H9 (cell line): ENCODE measurements at regions not wholly inside any gene's neighbourhood (a gene's known extent, or its start where the extent isn't known, plus 50 kb on each side); places are given as distances from the start of the nearest gene placed in this dataset.
"Not testable (repeated sequence)": the region's sequence is repeated elsewhere in the genome, so short reads cannot be mapped to it uniquely, and the experiment has no call there.

Experiments used
- DNase-seq: peaks from one replicate; pipeline ENCODE4 v3.0.0-alpha.2; 2017
- H2AFZ ChIP-seq: one replicate; pipeline ENCODE4 v1.6.1; 2013; ENCODE audit warnings: mild to moderate bottlenecking, low read length, control low read depth, moderate library complexity
- H2AK5ac ChIP-seq: 2 replicates; pipeline ENCODE4 v1.6.1; 2013; ENCODE audit warnings: low read length, control low read depth, mixed read lengths; ENCODE audit not compliant: insufficient read length
- H2BK120ac ChIP-seq: one replicate; pipeline ENCODE4 v1.6.1; 2013; ENCODE audit warnings: low read depth, mild to moderate bottlenecking, low read length, control low read depth, inconsistent platforms; ENCODE audit not compliant: poor library complexity, severe bottlenecking
- H2BK12ac ChIP-seq: 2 replicates; pipeline ENCODE4 v1.6.1; 2013; ENCODE audit warnings: low read length, control low read depth, mixed read lengths, low read depth; ENCODE audit not compliant: insufficient read length
- H2BK15ac ChIP-seq: 2 replicates; pipeline ENCODE4 v1.6.1; 2013; ENCODE audit warnings: low read depth, low read length, control low read depth
- H2BK20ac ChIP-seq: one replicate; pipeline ENCODE4 v1.6.1; 2013; ENCODE audit warnings: low read depth, mild to moderate bottlenecking, low read length, control low read depth, inconsistent platforms; ENCODE audit not compliant: poor library complexity, severe bottlenecking
- H2BK5ac ChIP-seq: 2 replicates; pipeline ENCODE4 v1.6.1; 2013; ENCODE audit warnings: low read length, control low read depth, mixed read lengths; ENCODE audit not compliant: insufficient read length
- H3K14ac ChIP-seq: 2 replicates; pipeline ENCODE4 v1.6.1; 2013; ENCODE audit warnings: low read length, control low read depth; ENCODE audit not compliant: insufficient read depth
- H3K18ac ChIP-seq: 2 replicates; pipeline ENCODE4 v1.6.1; 2013; ENCODE audit warnings: low read depth, mild to moderate bottlenecking, mixed read lengths, low read length, control low read depth; ENCODE audit not compliant: insufficient read length
- H3K23ac ChIP-seq: 2 replicates; pipeline ENCODE4 v1.6.1; 2013; ENCODE audit warnings: low read length, control low read depth, mixed read lengths, low read depth; ENCODE audit not compliant: insufficient read length
- H3K23me2 ChIP-seq: 2 replicates; pipeline ENCODE4 v1.6.1; 2013; ENCODE audit warnings: low read depth, mild to moderate bottlenecking, mixed read lengths, low read length, control low read depth; ENCODE audit not compliant: insufficient read length, poor library complexity, severe bottlenecking
- H3K27ac ChIP-seq: 2 replicates; pipeline ENCODE4 v1.5.1; 2013; ENCODE audit warnings: low read length, control low read depth, mixed read lengths, low read depth; ENCODE audit not compliant: insufficient read length
- H3K27me3 ChIP-seq: 2 replicates; pipeline ENCODE4 v1.6.1; 2013; ENCODE audit warnings: low read length, control low read depth, inconsistent platforms; ENCODE audit not compliant: insufficient read depth
- H3K4ac ChIP-seq: 2 replicates; pipeline ENCODE4 v1.6.1; 2013; ENCODE audit warnings: low read depth, mild to moderate bottlenecking, control low read depth, inconsistent platforms, low read length, moderate library complexity
- H3K4me1 ChIP-seq: 2 replicates; pipeline ENCODE4 v1.6.1; 2013; ENCODE audit warnings: low read length, control low read depth, inconsistent platforms; ENCODE audit not compliant: insufficient read depth
- H3K4me2 ChIP-seq: 2 replicates; pipeline ENCODE4 v1.6.1; 2013; ENCODE audit warnings: low read length, control low read depth, mixed read lengths; ENCODE audit not compliant: insufficient read length, insufficient read depth
- H3K56ac ChIP-seq: 2 replicates; pipeline ENCODE4 v1.6.1; 2013; ENCODE audit warnings: low read depth, mild to moderate bottlenecking, mixed read lengths, low read length, control low read depth; ENCODE audit not compliant: insufficient read length
- H3K79me1 ChIP-seq: 2 replicates; pipeline ENCODE4 v1.6.1; 2013; ENCODE audit warnings: low read depth, mild to moderate bottlenecking, moderate library complexity, low read length, control low read depth, inconsistent platforms; ENCODE audit not compliant: insufficient read depth, poor library complexity, severe bottlenecking
- H3K79me2 ChIP-seq: 2 replicates; pipeline ENCODE4 v1.6.1; 2013; ENCODE audit warnings: low read length, control low read depth, inconsistent platforms; ENCODE audit not compliant: insufficient read depth
- H3K9ac ChIP-seq: 2 replicates; pipeline ENCODE4 v1.6.1; 2013; ENCODE audit warnings: low read length, control low read depth, mixed read lengths; ENCODE audit not compliant: insufficient read length; ENCODE audit errors: extremely low read depth
- H3K9me3 ChIP-seq: one replicate; pipeline ENCODE4 v1.6.1; 2013; ENCODE audit warnings: low read depth, low read length, inconsistent platforms; ENCODE audit not compliant: control insufficient read depth
- H3T11ph ChIP-seq: one replicate; pipeline ENCODE4 v1.6.1; 2013; ENCODE audit warnings: mild to moderate bottlenecking, low read length, control low read depth, inconsistent platforms
- H4K20me1 ChIP-seq: one replicate; pipeline ENCODE4 v1.6.1; 2013; ENCODE audit not compliant: control insufficient read depth, insufficient read length, insufficient read depth
- H4K5ac ChIP-seq: 2 replicates; pipeline ENCODE4 v1.6.1; 2013; ENCODE audit warnings: low read depth, mild to moderate bottlenecking, mixed read lengths, low read length, control low read depth; ENCODE audit not compliant: insufficient read length
- H4K8ac ChIP-seq: replicated peaks from 2 replicates; pipeline ENCODE4 v1.6.1; 2013; ENCODE audit warnings: low read length, control low read depth, mixed read lengths, low read depth; ENCODE audit not compliant: insufficient read length
- H4K91ac ChIP-seq: 2 replicates; pipeline ENCODE4 v1.6.1; 2013; ENCODE audit warnings: low read depth, mild to moderate bottlenecking, moderate library complexity, mixed read lengths, low read length, control low read depth; ENCODE audit not compliant: insufficient read length
- H3K27ac Mint-ChIP-seq, 3 experiments: 2 replicates in 2 of 3; 3 replicates in 1 of 3; pipeline ENCODE4 v1.8.0; 2020 to 2021; ENCODE audit warnings: mixed read lengths in 3 of 3, mild to moderate bottlenecking in 1 of 3, moderate library complexity in 1 of 3
- H3K27me3 Mint-ChIP-seq: 2 replicates; pipeline ENCODE4 v1.8.0; 2021; ENCODE audit warnings: low read depth, mild to moderate bottlenecking, moderate library complexity, mixed read lengths
- H3K36me3 Mint-ChIP-seq, 3 experiments: 2 replicates in 2 of 3; 3 replicates in 1 of 3; pipeline ENCODE4 v1.8.0; 2020 to 2021; ENCODE audit warnings: low read depth in 3 of 3, mixed read lengths in 3 of 3; ENCODE audit not compliant: insufficient read depth in 1 of 3
- H3K4me1 Mint-ChIP-seq, 2 experiments: 2 replicates each; pipeline ENCODE4 v1.8.0; 2020; ENCODE audit warnings: mixed read lengths in 2 of 2
- H3K4me3 Mint-ChIP-seq, 2 experiments: 2 replicates in 1 of 2; 3 replicates in 1 of 2; pipeline ENCODE4 v1.8.0; 2020 to 2021; ENCODE audit warnings: mild to moderate bottlenecking in 2 of 2, mixed read lengths in 2 of 2, moderate library complexity in 1 of 2
- H3K9me3 Mint-ChIP-seq, 2 experiments: 2 replicates in 1 of 2; 3 replicates in 1 of 2; pipeline ENCODE4 v1.8.0; 2020; ENCODE audit warnings: mild to moderate bottlenecking in 2 of 2, mixed read lengths in 2 of 2, moderate library complexity in 1 of 2
- CTCF ChIP-seq: fragments of 200-600 bp; sonication (generic); conservative IDR thresholded peaks from 3 replicates; pipeline ENCODE4 v1.8.0; 2021; ENCODE audit warnings: antibody characterized with exemption, mild to moderate bottlenecking
- WGBS: extraction: QIAGEN DNeasy Blood & Tissue Kit; methylation state at CpG from one replicate; pipeline ENCODE4 v1.1.7; 2013; ENCODE audit warnings: missing lambda C conversion rate, low lambda C conversion rate, mixed read lengths; ENCODE audit not compliant: insufficient read length; ENCODE audit errors: extremely low coverage; 5-methylcytosine and 5-hydroxymethylcytosine counted together

DNA sequence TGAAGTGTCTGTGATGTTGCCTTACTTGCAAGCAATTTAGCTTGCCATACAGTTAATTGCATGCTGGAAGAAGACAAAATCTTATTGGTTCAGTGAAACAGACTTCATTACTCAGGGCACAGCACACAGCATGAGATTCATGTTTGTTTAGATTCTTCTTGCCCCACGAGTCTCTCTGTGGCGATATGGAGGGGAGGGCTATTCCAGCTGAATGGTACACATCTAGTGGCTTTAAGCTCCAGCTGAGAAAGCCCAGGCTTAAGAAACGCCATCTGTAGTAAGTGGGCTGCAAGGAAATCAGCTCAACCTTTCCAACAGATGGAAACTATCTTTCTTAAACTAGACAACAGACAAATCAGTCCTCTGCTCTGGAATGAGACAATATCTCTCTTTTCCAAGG, 1022.0 kb downstream of the NCAM2 start:
- H2BK5ac ChIP-seq, result no peak overlapping the region
- H3K23me2 ChIP-seq, result no peaks in the 10 kb centered on the region
- H3K79me1 ChIP-seq, result no peaks in the 10 kb centered on the region
- no peak overlapping the region for H2AK5ac ChIP-seq
- H3K56ac ChIP-seq, result no peak overlapping the region
- H3K9ac ChIP-seq, result no peak overlapping the region
- no peak overlapping the region for H2BK120ac ChIP-seq
- H4K8ac ChIP-seq, result no peak overlapping the region
- H3K27ac Mint-ChIP-seq, result no peak overlapping the region
- no peak overlapping the region for H3T11ph ChIP-seq
- no peaks in the 10 kb centered on the region for H3K27me3 ChIP-seq
- H3K18ac ChIP-seq, result no peak overlapping the region
- H2BK20ac ChIP-seq, result no peak overlapping the region
- no peak overlapping the region for H4K91ac ChIP-seq
- no peaks in the 10 kb centered on the region for H3K4me1 ChIP-seq
- no CpG with 5 or more reads among the region's 3 CpGs for WGBS
- H3K27ac ChIP-seq, result no peak overlapping the region
- no peak overlapping the region for H3K4me2 ChIP-seq
- no peak overlapping the region for H3K4me3 Mint-ChIP-seq
- TF ChIP-seq CTCF, result no peak
- no peak overlapping the region for H3K14ac ChIP-seq
- no peaks in the 10 kb centered on the region for H3K79me2 ChIP-seq
- no peak overlapping the region for H3K23ac ChIP-seq
- DNase-seq, result no peak
- H3K9me3 ChIP-seq, result no peaks in the 10 kb centered on the region
- H3K4ac ChIP-seq, result no peak overlapping the region
- H3K27me3 Mint-ChIP-seq, result no peaks in the 10 kb centered on the region
- H3K36me3 Mint-ChIP-seq, result peaks cover 4 to 9% (median 4%) of the 10 kb centered on the region in 3 experiments; a peak in 4 of 7 replicates
- no peaks in the 10 kb centered on the region for H3K4me1 Mint-ChIP-seq
- H3K9me3 Mint-ChIP-seq, result peaks cover 7 to 18% of the 10 kb centered on the region in 2 experiments; a peak in 4 of 5 replicates
- no peaks in the 10 kb centered on the region for H4K20me1 ChIP-seq
- H2BK15ac ChIP-seq, result no peak overlapping the region
- peak overlapping the region; percentile 48 for H2AFZ ChIP-seq
- no peak overlapping the region for H2BK12ac ChIP-seq
- no peak overlapping the region for H4K5ac ChIP-seq

DNA sequence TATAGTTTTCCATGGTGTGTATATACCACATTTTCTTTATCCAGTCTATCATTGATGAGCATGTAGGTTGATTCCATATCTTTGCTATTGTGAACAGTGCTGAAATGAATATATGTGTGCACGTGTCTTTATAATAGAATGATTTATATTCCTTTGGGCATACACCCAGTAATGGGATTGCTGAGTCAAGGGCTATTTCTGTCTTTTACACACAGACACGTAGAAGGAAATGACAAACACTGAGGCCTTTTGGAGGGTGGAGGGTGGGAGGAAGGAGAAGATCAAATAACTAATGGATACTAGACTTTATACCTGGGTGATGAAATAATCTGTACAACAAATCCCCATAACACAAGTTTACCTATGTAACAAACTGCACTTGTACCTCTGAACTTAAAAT, 1025.7 kb downstream of the NCAM2 start:
- not testable (repeated sequence) for H3K23me2 ChIP-seq, H3K9ac ChIP-seq, H3K27ac Mint-ChIP-seq, H3K14ac ChIP-seq, H4K5ac ChIP-seq, H3K9me3 ChIP-seq, H3K56ac ChIP-seq, H3K4me1 Mint-ChIP-seq, H2BK120ac ChIP-seq, H3K27me3 Mint-ChIP-seq, H3K4ac ChIP-seq, H3K79me1 ChIP-seq, H4K91ac ChIP-seq, H3K18ac ChIP-seq, H3K9me3 Mint-ChIP-seq, H2AK5ac ChIP-seq, H2BK5ac ChIP-seq, H3T11ph ChIP-seq, H4K20me1 ChIP-seq, H3K23ac ChIP-seq, H4K8ac ChIP-seq, H2BK12ac ChIP-seq, H3K36me3 Mint-ChIP-seq, H3K4me2 ChIP-seq, H3K79me2 ChIP-seq, H2BK20ac ChIP-seq, H3K4me3 Mint-ChIP-seq, H2BK15ac ChIP-seq, H2AFZ ChIP-seq, H3K4me1 ChIP-seq, DNase-seq, H3K27me3 ChIP-seq, H3K27ac ChIP-seq
- no CpG with 5 or more reads among the region's 2 CpGs for WGBS
